Activated CD8-positive, alpha-beta memory T cell treated with anti-CD3 and anti-CD28 coated beads for 4 hours (primary cell): ENCODE measurements at regions not wholly inside any gene's neighbourhood (a gene's known extent, or its start where the extent isn't known, plus 50 kb on each side); places are given as distances from the start of the nearest gene placed in this dataset.
"Not testable (repeated sequence)": the region's sequence is repeated elsewhere in the genome, so short reads cannot be mapped to it uniquely, and the experiment has no call there.

Experiments
- DNase-seq, 2 donors: peaks; one replicate each; pipeline ENCODE4 v3.0.0-alpha.2; 2020; ENCODE audit warnings: low read depth in 2 of 2

DNA sequence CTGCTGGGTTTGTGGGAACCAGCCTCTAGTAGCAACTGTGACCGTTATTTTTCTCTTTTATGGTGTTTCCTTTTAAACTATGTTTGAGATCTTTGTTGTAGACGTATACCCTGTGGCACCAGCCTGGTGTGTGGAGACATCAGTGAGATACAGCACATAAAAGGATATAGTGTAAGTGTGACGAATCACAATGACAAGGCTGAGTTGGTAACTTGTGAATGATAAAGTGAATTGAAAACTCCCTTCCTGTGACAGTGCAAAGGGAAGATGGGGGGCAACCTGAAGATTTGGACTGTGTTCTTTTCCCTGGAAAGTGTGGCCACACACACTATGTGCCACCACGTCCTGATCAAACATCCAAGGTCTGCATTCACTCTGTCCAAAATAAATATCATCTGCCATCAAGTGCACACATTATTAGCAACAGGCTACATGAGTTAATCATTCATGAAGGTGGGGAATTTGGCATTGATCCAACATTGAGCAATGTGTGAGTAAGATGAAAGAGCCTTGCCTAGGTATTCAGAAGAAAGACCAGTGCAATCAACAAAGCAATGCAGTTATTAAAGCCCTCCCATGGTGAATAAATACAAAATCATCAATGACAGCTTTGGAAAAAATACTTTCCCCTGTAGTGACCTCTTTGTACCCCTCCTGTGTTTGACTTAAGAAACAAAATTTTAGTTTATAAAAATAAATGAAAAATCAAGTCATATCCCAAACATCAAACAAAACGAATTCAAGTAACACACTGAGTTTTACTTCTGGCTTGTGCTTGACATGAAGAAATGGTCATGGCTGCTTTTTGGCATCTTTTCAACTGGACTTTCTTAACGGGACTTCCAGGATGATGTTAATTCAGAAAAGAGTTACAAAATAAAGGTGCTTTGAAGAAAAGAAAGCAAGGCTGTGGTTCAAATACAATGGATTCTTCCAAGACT lies 1280.5 kb upstream of the ZEB2 start:
- DNase-seq, result no peak

DNA sequence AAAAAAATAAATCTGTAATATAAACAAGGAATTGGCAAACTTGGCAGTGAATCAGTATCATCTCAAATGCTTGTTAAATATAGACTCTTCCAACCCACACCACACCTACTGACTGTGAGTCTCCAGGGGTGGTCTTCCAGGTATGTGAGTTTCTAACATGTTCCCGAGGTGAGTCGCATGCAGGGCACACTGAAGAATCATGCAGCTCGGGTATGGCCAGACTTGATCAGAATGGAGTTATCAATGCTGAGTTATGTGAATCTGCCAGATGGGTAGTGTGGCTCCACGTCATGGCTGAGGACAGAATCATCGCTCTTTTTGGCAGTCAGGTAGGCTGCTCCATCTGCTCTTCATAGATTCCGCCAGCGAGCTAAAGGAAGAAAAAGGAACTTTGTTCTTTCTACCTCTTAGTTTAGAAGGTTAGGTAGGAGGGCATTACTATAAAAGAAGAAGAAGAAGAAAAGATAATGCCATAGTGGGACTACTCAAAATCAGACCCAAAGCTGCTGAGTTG lies 1279.7 kb upstream of the ZEB2 start:
- DNase-seq, result no peak

DNA sequence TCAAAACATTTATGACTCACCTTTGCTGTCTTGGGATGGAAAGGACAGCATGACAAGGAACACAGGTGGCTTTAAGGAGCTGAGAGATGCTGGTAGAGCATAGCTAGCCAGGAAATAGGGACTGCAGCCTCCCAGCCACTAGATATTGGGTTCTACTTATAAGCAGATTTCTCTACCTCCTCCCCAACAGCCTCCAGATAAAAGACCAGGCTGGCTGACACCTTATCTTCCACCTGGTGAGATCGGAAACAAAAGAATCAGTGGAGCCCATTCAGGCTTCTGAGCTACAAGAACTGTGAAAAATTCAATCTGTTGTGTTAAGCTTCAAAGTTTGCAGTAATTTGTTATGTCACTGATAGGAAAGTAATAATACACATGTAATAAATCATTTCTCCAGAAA lies 1278.5 kb upstream of the ZEB2 start:
- DNase-seq, result no peak

DNA sequence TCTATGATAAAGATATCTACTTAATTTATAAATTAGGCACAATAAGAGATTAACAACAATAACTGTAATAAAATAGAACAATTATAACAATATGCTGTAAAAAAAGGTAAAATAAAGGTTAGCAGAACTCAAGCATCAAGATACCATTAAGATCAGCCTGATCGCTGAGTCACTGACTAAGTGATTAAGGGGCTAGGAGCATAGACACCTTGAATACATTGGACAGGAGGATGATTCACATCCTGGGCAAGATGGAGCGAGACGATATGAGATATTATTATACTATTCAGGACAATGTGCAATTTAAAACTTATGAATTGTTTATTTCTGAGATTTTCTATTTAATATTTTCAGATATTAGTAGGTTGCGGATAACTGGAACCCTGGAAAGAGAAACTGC lies 1277.8 kb upstream of the ZEB2 start:
- no peak for DNase-seq

DNA sequence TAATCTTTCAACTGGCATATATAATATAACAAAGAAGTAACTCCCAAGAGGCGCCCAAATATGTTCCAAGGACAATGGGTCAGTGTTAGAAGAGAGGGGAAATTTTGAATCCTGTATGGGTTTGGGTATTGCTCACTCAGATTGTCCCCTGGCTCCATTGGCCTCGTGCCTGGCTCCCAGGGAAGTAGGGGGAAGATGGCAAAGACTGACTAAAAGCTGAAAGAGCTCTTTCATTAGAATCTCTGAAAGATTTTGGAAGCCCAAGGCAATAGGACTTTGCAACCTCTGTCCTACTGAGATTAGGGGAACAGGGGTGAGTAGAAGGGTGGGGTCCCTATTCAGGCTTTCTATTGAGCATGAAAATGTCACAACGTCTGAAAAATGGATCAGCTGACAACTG lies 1272.8 kb upstream of the ZEB2 start:
- no peak for DNase-seq

DNA sequence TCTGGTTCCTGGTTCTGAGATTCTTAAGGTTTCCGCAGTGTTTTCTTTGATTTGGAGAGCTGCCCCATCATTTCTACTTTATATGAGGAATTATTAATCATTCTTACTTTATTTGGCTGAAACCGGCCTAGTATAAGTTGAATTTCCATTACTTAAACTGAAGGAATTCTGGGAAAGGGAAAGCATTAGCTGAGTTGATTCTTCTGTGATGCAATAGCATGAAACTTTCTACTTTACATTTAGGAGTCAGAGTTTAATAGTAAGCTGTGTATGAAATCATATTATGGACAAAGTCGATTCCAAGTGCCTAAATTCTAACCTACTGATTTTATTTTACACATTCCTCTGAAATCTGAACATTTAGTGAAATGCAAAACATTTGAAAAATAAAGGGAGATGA lies 1269.7 kb upstream of the ZEB2 start:
- DNase-seq, result no peak

DNA sequence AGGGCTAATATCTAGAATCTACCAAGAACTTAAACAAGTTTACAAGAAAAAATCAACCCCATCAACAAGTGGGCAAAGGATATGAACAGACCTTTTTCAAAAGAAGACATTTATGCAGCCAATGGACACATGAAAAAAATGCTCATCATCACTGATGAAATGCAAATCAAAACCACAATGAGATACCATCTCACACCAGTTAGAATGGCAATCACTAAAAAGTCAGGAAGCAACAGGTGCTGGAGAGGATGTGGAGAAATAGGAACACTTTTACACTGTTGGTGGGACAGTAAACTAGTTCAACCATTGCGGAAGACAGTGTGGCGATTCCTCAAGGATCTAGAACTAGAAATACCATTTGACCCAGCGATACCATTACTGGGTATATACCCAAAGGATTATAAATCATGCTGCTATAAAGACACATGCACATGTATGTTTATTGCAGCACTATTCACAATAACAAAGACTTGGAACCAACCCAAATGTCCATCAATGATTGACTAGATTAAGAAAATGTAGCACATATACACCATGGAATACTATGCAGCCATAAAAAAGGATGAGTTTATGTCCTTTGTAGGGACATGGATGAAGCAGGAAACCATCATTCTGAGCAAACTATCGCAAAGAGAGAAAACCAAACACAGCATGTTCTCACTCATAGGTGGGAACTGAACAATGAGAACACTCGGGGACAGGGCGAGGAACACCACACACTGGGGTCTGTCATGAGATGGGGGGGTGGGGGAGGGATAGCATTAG lies 1267.9 kb upstream of the ZEB2 start:
- not testable (repeated sequence) for DNase-seq

DNA sequence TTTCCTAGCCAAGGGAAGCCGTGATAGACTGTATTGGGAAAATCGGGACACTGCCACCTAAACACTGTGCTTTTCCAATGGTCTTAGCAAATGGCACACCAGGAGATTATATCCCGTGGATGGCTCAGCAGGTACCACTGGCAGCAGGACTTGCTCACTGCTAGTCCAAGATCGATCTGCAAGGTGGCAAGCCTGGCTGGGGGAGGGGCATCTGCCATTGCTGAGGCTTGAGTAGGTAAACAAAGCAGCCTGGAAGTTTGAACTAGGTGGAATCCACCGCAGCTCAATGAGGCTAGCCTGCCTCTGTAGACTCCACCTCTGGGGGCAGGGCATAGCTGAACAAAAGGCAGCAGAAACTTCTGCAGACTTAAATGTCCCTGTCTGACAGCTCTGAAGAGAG lies 1262.7 kb upstream of the ZEB2 start:
- not testable (repeated sequence) for DNase-seq

DNA sequence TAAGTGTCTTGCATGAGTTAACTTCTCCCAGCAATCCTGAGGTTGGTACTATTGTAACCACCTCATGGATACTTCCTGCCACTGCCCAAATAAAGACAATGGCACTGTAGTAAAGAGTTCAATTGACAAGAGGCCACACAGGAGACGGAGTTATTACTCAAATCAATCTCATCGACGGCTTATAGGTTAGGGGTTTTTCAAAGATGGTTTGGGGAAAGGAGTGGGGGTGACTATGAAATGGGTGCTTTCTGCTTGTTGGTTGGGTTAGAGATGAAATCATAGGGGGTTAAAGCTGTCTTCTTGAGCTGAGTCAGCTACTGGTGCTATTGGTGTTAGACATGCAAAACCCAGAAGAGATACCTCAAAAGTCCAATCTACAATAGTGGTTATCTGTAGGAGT lies 1258.0 kb upstream of the ZEB2 start:
- no peak for DNase-seq

DNA sequence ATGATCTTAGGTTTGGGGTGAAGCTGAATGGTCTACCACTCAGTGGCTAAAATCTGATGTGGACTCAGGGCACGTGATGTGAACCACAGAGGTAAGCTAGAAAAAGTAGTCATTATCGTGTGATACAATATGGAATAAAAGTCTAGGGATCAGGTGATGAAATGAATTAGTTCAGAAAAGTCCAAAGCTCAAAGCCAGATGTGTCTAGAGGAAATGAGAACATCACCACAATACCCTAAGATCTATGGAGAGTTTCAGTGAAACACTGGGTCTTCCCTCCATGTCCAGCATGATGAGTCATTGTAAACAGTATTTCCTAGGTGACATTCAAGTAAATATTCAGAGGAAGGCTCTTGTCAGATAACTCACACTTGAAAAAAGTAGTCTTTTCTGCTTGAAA lies 1257.4 kb upstream of the ZEB2 start:
- DNase-seq, result no peak

DNA sequence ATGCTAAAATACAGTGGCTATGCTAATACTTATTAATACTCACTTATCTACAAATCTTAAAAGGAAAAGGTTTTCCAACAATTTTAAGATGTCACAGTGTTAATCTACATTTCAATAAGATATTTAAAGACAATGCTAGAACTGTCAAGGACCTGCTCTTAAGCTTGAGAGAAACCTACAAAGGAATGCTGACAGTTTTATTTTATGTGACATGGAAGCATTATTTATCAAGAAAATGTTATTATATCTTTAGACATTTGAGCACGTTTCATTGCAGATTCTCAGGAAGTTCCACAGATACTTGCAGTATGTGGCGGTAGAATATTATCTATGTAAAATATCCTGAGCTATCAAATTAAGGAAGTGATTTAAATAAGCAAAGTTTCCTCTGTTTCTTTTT lies 1255.7 kb upstream of the ZEB2 start:
- DNase-seq, result no peak

DNA sequence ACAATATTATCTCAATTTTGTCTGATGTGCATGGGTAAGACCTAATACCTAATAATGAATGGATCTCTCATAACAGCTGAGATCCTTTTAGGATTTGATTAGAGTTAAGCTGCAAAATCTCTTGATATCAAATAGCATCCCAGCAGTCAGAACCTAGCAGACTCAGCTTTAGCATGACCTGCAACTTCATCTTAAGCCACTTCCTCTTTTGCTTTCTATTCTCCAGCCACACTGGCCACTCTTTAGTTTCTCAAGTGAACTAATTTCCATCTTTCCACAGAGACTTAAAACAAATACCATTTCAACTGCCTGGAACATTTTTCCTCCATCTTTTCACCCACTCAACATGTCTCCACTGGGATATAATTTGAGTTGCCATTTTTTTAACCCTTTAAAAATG lies 1251.6 kb upstream of the ZEB2 start:
- no peak for DNase-seq

DNA sequence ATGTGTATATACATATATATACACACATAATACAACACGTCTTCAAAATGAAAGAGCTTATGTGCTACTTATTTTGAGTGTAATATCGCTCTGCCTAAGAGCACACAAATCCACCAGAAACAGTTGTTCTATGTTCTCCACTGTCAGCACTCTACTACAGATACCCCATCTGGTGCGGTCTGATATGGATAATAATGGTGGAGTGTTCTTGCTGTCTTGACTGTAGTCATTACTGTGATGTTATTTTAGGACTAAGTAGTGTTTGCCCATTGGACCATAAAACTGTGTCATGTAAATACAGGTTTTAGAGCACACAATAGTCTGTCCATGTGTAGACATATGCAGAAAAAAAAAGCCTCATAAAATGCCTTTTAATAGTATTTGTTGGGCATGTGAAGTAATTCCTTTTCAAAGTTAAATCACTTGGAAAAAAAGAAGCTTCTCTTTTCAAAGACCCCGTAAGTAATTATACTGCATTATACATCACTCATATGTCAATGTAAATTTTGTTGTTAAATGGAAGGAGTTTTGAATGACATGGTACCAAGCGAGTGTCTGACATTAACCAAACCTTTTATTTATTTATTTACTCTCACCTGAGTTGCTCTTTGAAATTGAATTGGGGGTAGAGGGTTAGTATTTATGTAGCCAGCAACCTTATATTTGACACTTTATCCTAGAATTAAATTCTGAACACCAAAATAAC lies 1249.2 kb upstream of the ZEB2 start:
- DNase-seq, result no peak

DNA sequence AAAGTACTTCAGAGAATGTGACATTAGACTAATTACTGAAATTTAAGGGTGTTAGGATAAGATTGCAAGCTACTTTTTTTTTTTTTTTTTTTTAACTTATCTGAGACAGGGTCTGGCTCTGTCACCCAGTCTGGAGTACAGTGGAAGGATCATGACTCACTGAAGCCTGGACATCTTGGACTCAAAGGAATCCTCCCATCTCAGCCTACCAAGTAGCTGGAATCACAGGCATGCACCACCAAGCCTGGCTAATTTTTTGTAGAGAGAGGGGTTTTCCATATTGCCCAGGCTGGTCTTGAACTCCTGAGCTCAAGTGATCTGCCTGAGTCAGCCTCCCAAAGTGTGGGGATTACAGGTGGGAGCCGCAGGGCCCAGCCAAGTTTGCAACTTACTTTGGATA lies 1246.0 kb upstream of the ZEB2 start:
- DNase-seq, result no peak

DNA sequence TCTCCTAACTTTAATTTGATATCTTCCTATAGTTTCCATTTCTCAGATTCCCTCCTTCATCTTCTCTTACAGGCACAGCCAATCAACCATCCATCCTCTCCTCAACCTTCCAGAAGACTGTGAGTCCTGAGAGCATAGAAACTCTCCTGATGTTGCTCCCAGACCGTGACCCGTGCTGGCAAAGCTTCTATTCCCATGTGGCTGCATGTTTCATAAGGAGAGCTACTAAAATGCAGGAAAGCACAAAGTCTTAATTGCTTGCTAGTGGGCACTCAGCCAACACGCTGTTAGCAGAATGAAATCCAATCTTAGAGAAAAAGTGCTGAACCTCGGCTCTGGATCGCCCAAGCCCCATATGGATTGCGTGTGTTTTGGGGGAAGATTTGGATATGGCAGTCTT lies 1244.7 kb upstream of the ZEB2 start:
- no peak for DNase-seq

DNA sequence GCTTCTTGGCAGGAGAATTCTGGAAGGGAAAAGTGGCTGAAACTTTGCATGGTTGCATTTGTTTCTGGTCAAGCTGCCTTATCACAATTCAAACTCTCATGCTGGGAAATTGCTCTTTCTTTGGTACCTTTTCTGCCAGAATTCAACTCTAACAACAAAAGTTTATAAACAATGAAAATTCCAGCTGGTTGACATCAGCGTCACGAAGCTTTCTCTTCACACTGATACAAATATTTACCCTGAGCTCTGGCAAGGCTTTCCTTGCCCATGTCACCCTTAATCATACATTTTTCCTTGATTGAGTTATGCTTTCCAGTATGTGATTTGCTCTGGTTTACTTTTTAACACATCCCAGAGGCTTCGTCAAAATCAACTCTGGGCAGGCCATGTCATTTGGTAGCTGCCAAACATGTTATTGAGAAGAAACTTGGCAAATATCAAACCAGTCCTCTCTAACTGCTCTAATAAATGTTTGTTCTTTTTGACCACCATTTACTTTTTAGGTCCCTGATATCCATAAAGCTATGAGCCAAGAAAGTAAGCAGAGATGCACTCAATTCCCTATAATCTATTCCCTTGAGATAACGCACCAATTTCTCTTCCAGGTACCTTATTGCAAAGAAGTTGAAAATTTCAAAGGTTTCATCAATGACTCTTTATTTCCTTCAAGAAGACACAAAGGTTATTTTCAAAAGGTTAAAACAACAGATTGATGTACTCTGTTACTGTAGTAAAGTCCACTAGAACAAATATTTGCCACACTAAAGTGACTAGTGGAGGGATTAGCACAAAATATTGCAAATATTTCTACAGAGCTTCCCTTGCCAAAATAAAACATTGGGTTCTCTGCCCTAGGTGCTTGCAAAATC lies 1241.1 kb upstream of the ZEB2 start:
- no peak for DNase-seq

DNA sequence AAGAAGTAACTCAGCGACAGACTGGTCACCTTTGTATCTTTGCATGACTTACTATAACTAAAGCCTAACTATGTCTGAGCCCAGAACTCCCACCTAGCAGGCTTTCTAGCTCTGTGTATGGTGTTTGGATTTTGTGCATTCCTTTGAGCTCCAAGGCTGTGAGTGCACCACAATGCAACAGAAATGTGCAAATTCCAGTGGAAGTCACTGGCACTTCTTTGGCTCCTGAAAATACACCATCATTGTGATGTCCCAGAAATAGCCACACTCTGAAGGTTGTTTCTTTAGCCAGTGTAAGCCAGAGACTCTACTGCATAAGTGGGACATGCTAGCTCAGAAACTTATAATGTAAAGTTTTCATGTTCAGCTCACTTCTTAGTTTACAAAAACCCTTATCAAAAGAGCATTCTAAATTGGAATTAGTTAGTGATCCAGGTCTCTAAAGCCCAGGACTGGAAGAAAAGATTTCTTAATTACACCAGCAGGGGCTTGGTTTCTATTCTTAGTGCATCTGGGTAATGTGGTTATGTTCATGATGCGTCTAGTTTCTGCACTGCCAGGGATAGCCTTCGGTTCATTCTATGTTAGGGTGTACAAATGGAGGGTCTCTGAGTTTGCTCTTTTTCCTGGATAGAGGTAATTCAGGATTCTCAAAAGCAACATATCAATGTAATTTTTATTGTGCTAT lies 1239.5 kb upstream of the ZEB2 start:
- no peak for DNase-seq

DNA sequence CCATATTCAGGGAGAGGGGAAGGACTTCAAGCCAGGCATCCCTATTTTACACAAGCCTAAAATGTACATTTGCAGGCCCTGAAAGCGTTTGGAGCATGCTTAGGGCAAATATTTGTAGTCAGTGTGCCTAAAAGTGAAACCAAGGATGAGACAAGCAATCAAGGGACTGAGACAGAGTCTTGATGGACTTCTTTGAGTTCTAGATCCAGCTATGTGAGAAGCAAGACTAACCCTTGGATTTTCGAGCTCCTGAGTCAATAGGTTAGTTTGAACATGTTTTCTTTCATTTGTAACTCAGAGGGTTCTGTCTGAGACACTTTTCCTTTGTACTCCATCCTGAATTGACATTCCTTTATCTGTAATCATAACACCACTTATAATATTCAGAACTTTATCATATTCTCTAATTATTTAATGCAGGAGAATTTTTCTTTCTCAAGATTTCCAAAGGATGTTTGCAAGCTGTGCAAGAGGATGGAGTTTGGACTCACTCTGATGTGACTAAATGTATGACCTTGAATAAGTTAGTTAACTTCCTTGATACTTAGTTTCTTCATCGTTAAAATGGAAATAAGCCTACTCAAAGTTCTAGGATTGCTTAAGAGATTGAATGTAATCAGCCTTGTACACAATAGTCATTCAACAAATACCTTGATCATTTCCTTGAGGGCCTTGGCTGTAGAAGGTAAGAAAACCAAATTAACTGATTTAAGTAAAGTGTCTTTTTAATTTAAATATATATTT lies 1237.8 kb upstream of the ZEB2 start:
- no peak for DNase-seq

DNA sequence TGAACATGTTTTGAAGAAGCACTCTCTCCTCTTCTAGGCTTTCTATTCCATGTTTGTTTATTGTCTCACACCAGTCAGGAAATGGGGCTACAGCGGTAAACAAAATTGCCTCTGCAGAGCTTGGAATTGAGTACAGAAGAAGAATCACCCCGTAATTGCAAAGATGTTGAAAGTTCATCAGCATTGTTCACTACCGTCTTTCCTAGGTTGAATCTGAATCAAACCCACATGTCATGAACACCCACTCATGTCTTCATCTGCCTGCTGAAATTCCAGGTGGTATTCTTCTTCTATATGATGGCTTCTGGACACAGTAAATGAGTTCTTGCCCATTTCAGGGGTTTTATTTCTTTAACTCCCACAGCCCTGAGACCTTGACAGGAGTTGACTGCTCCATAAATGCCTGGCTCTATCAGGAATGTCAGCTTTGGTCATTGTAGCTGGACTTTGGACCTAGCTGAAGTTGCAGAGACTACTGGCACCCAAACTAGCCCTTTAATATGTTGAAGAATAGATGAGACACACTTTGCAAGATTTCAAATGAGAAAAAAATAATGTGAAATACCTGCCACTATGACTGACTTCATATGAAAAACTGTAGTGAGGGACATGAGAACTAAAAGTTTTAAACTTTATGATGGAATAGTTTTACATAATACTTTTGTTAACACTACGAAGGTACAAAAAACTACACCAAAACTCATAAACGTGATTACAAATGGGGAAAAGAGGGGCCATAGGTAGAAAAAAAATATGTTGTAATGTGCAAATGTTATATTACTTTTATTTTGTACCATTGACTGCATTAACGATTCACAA lies 1235.3 kb upstream of the ZEB2 start:
- no peak for DNase-seq
